Activated CD4-positive, alpha-beta T cell treated with anti-CD3 and anti-CD28 coated beads for 1 hour (primary cell): ENCODE measurements at regions not wholly inside any gene's neighbourhood (a gene's known extent, or its start where the extent isn't known, plus 50 kb on each side); places are given as distances from the start of the nearest gene placed in this dataset.

Experiments
- DNase-seq: peaks from one replicate; pipeline ENCODE4 v3.0.0-alpha.2; 2020

- DNase-seq = no peak
These were observed 71.0 kb downstream of the TMPRSS5 start for GRCh38 chr11:113634940-113635575.

- no peak for DNase-seq
These were observed 73.1 kb downstream of the TMPRSS5 start for GRCh38 chr11:113632981-113633380.

- no peak for DNase-seq
These were observed 76.5 kb downstream of the TMPRSS5 start for GRCh38 chr11:113629562-113629961.

GRCh38 chr11:113628912-113629311 is 77.2 kb downstream of the TMPRSS5 start:
- DNase-seq = no peak

GRCh38 chr11:113627946-113628345 is 78.2 kb downstream of the TMPRSS5 start:
- no peak for DNase-seq

GRCh38 chr11:113627297-113627696 is 78.8 kb downstream of the TMPRSS5 start:
- DNase-seq = no peak

GRCh38 chr11:113626736-113627135 is 79.4 kb downstream of the TMPRSS5 start:
- DNase-seq = no peak

GRCh38 chr11:113623114-113623513 is 83.0 kb downstream of the TMPRSS5 start:
- DNase-seq = no peak

GRCh38 chr11:113618360-113618759 is 87.7 kb downstream of the TMPRSS5 start:
- no peak for DNase-seq

GRCh38 chr11:113615773-113616172 is 90.3 kb downstream of the TMPRSS5 start:
- no peak for DNase-seq

- DNase-seq = no peak
These were observed 91.0 kb downstream of the TMPRSS5 start for GRCh38 chr11:113615098-113615497.

GRCh38 chr11:113614097-113614496 is 92.0 kb downstream of the TMPRSS5 start:
- no peak for DNase-seq

GRCh38 chr11:113613619-113614018 is 92.5 kb downstream of the TMPRSS5 start:
- DNase-seq = no peak

- no peak for DNase-seq
These were observed 101.9 kb downstream of the TMPRSS5 start for GRCh38 chr11:113604186-113604585.

GRCh38 chr11:113603277-113604059 is 102.6 kb downstream of the TMPRSS5 start:
- DNase-seq = no peak

GRCh38 chr11:113602483-113602882 is 103.6 kb downstream of the TMPRSS5 start:
- no peak for DNase-seq

- DNase-seq = no peak
These were observed 109.5 kb downstream of the TMPRSS5 start for GRCh38 chr11:113596658-113597057.

- DNase-seq = no peak
These were observed 110.1 kb downstream of the TMPRSS5 start for GRCh38 chr11:113595810-113596594.

GRCh38 chr11:113593698-113594308 is 112.3 kb downstream of the TMPRSS5 start:
- no peak for DNase-seq

- no peak for DNase-seq
These were observed 115.0 kb downstream of the TMPRSS5 start for GRCh38 chr11:113591117-113591516.

- no peak for DNase-seq
These were observed 112.1 kb upstream of the DRD2 start for GRCh38 chr11:113587308-113587739.

- DNase-seq = no peak
These were observed 109.2 kb upstream of the DRD2 start for GRCh38 chr11:113584371-113584770.

- DNase-seq = no peak
These were observed 106.5 kb upstream of the DRD2 start for GRCh38 chr11:113581713-113582112.
